Nephron (organoid): ENCODE measurements at regions not wholly inside any gene's neighbourhood (a gene's known extent, or its start where the extent isn't known, plus 50 kb on each side); places are given as distances from the start of the nearest gene placed in this dataset.

Source experiments
- H3K27ac Mint-ChIP-seq, 3 experiments: 2 replicates each; pipeline ENCODE4 v1.8.0; 2020; ENCODE audit warnings: mixed read lengths in 3 of 3, mild to moderate bottlenecking in 2 of 3, moderate library complexity in 1 of 3
- H3K27me3 Mint-ChIP-seq: 2 replicates; pipeline ENCODE4 v1.8.0; 2021; ENCODE audit warnings: low read depth, mild to moderate bottlenecking, moderate library complexity, mixed read lengths
- H3K36me3 Mint-ChIP-seq: 2 replicates; pipeline ENCODE4 v1.8.0; 2020; ENCODE audit warnings: low read depth, mixed read lengths
- H3K4me1 Mint-ChIP-seq: 2 replicates; pipeline ENCODE4 v1.8.0; 2020; ENCODE audit warnings: mixed read lengths
- H3K4me3 Mint-ChIP-seq, 3 experiments: 2 replicates each; pipeline ENCODE4 v1.8.0; 2020; ENCODE audit warnings: mild to moderate bottlenecking in 3 of 3, mixed read lengths in 3 of 3, moderate library complexity in 2 of 3
- H3K9me3 Mint-ChIP-seq: 2 replicates; pipeline ENCODE4 v1.8.0; 2020; ENCODE audit warnings: mixed read lengths
- TF ChIP-seq, protein P1 (sequence below), 3 experiments: fragments of 200-600 bp; sonication (generic); IDR thresholded peaks; one replicate each; pipeline ENCODE4 v1.5.0; 2021; ENCODE audit warnings: antibody characterized with exemption in 3 of 3; ENCODE audit not compliant: unreplicated experiment in 3 of 3

DNA sequence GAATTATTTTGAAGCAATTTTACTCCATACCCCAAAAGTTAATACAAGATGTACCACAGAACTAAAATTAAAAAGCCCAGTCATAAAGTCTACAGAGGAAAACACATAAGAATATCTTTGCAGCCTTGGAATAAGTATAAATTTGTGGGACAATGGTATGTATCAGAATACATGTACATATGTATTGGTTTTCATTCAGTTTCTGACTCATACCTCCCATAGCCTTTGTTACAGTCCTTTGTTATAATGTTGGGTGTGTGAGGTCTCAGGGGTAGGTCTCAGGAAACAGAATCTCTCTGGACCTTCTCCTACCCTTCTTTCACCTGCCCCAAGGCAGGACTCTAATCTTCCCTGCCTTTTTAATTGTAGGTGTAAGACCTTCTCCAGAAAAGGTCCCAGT lies 1370.7 kb upstream of the CDH2 start:
- H3K27ac Mint-ChIP-seq, result no peak overlapping the region
- H3K27me3 Mint-ChIP-seq, result no peaks in the 10 kb centered on the region
- H3K4me3 Mint-ChIP-seq, result no peak overlapping the region
- no peaks in the 10 kb centered on the region for H3K4me1 Mint-ChIP-seq
- H3K9me3 Mint-ChIP-seq, result peaks cover 2% of the 10 kb centered on the region
- H3K36me3 Mint-ChIP-seq, result no peaks in the 10 kb centered on the region
- TF ChIP-seq, protein P1, sequence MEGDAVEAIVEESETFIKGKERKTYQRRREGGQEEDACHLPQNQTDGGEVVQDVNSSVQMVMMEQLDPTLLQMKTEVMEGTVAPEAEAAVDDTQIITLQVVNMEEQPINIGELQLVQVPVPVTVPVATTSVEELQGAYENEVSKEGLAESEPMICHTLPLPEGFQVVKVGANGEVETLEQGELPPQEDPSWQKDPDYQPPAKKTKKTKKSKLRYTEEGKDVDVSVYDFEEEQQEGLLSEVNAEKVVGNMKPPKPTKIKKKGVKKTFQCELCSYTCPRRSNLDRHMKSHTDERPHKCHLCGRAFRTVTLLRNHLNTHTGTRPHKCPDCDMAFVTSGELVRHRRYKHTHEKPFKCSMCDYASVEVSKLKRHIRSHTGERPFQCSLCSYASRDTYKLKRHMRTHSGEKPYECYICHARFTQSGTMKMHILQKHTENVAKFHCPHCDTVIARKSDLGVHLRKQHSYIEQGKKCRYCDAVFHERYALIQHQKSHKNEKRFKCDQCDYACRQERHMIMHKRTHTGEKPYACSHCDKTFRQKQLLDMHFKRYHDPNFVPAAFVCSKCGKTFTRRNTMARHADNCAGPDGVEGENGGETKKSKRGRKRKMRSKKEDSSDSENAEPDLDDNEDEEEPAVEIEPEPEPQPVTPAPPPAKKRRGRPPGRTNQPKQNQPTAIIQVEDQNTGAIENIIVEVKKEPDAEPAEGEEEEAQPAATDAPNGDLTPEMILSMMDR (IDR thresholded peaks at IDR 0.05; ENCODE audit: unreplicated experiment in 3 of 3), result no peak

DNA sequence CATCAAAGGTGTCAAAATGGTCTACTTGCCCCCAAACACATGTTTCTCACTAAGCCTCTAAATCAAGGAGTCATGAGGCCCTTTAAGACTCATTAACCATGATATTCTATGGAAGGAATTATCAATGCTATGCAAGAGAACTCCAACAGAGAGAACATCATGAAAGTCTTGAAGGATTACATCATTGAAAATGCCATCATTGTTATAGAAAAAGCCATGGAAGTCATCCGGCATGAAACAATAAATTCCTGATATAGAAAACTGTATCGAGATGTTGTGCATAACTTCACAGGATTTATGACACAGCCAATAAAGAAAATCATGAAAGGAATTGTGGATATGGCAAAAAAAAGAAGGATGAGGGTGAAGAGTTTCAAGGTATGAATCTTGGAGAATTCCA lies 1363.6 kb upstream of the CDH2 start:
- TF ChIP-seq, protein P1 (IDR thresholded peaks at IDR 0.05; ENCODE audit: unreplicated experiment in 3 of 3), result no peak
- H3K9me3 Mint-ChIP-seq, result no peaks in the 10 kb centered on the region
- H3K4me3 Mint-ChIP-seq, result no peak overlapping the region
- H3K36me3 Mint-ChIP-seq, result no peaks in the 10 kb centered on the region
- H3K4me1 Mint-ChIP-seq, result no peaks in the 10 kb centered on the region
- no peaks in the 10 kb centered on the region for H3K27me3 Mint-ChIP-seq
- no peak overlapping the region for H3K27ac Mint-ChIP-seq

DNA sequence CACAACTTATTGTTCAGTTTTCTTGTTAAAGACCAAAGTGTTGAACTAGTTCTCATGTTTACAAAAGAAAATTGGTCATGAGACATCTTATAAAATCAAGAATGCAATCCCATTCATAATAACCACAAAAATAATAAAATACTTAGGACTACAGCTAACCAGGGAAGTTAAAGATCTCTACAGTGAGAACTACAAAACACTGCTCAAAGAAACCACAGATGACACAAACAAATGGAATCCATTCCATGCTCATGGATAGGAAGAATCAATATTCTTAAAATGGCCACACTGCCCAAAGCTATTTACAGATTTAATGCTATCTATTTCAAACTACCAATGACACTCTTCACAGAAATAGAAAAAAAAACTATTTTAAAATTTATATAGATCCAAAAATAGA lies 1354.8 kb upstream of the CDH2 start:
- TF ChIP-seq, protein P1 (IDR thresholded peaks at IDR 0.05; ENCODE audit: unreplicated experiment in 3 of 3), result no peak

DNA sequence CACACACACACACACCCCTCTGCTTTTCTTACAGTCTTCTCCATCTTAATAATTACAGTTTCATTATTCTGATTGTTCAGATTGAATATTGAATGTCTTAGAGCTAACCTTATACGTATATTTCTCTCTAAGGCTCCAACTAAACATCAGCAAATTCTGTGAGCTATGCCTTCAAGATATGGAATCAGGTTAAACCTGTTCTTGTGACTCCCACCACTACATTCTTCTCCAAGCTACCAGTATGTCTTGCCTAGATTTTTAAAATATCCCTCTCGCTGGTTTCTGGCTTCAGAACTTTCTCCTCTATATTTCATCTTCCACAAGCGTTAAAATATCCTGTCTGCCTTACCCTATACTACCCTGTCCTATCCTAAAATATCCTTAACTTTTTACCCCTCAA lies 1346.4 kb upstream of the CDH2 start:
- TF ChIP-seq, protein P1 (IDR thresholded peaks at IDR 0.05; ENCODE audit: unreplicated experiment in 3 of 3), result no peak
- Mint-ChIP-seq H3K4me1 (no peaks in the 10 kb centered on the region), H3K9me3 (no peaks in the 10 kb centered on the region), H3K27me3 (no peaks in the 10 kb centered on the region), H3K27ac (no peak overlapping the region), H3K36me3 (no peaks in the 10 kb centered on the region), H3K4me3 (no peak overlapping the region)

More for the DNA sequence above, 1354.8 kb upstream of the CDH2 start:
- Mint-ChIP-seq H3K36me3 (no peaks in the 10 kb centered on the region), H3K4me3 (no peak overlapping the region), H3K27me3 (no peaks in the 10 kb centered on the region), H3K4me1 (no peaks in the 10 kb centered on the region), H3K9me3 (peaks cover 6% of the 10 kb centered on the region), H3K27ac (no peak overlapping the region)

DNA sequence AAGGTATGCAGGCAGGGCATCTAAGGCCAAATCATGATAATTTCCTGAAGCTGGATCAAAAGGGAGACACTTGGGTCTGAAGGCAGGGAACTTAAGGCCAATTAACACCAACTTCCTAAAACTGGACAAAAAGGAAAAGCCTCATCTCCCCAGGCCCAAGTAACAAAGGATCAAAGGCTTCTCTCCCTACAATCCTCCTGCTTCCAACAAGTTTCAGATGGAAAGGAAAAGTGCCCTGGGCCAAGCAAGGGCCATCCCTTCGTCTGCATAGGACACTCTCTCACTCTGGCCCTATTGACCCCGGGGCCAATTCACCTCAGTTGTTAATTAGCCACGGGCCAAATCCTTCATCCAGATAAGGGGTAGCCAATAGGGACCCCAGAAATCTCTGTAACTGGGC lies 1335.8 kb upstream of the CDH2 start:
- Mint-ChIP-seq H3K4me1 (no peaks in the 10 kb centered on the region), H3K36me3 (no peaks in the 10 kb centered on the region), H3K27ac (no peak overlapping the region), H3K9me3 (peaks cover 5% of the 10 kb centered on the region), H3K4me3 (no peak overlapping the region), H3K27me3 (no peaks in the 10 kb centered on the region)
- TF ChIP-seq, protein P1 (IDR thresholded peaks at IDR 0.05; ENCODE audit: unreplicated experiment in 3 of 3), result no peak

DNA sequence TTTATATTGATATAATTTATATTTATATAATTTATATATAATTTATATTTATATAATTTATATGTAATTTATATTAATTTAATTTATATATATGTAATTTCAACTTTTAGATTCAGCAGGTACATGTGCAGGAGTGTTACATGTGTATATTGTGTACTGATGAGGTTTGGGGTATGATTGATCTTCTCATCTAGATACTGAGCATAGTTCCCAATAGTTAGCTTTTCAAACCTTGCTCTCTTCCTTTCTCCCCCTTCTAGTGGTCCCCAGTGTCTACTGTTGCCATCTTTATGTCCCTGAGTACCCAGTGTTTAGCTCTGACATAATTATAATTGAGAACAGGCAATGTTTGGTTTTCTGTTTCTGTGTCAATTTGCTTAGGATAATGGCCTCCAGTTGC lies 1335.3 kb upstream of the CDH2 start:
- no peaks in the 10 kb centered on the region for H3K4me1 Mint-ChIP-seq
- H3K27ac Mint-ChIP-seq, result no peak overlapping the region
- H3K9me3 Mint-ChIP-seq, result peaks cover 5% of the 10 kb centered on the region
- no peak overlapping the region for H3K4me3 Mint-ChIP-seq
- TF ChIP-seq, protein P1 (IDR thresholded peaks at IDR 0.05; ENCODE audit: unreplicated experiment in 3 of 3), result no peak
- no peaks in the 10 kb centered on the region for H3K27me3 Mint-ChIP-seq
- no peaks in the 10 kb centered on the region for H3K36me3 Mint-ChIP-seq
